ENCODE measurements at regions not wholly inside any gene's neighbourhood (a gene's known extent, or its start where the extent isn't known, plus 50 kb on each side); places are given as distances from the start of the nearest gene placed in this dataset.

GRCh38 chr12:87929346-87929745 is 99.9 kb downstream of the C12orf50 start:
- TF ChIP-seq CTCF (IDR thresholded peaks at IDR 0.05), result no peak
- no peak for TF ChIP-seq POLR2A (IDR thresholded peaks at IDR 0.05)
